K562 (cell line): ENCODE measurements at regions not wholly inside any gene's neighbourhood (a gene's known extent, or its start where the extent isn't known, plus 50 kb on each side); places are given as distances from the start of the nearest gene placed in this dataset.

Experiments
- ATAC-seq: fragments of 200-7000 bp; cut with Tn5 transposase; 3 replicates; pipeline ENCODE4 v1.9.1; 2020; ENCODE audit warnings: moderate library complexity
- BruUV-seq: library from RNA; stranded (reverse); fragments of 400-500 nt; replicated peaks from 2 replicates; lab custom pipeline; 2021; lab: Mats Ljungman, UMichigan
- CTCF ChIA-PET: fragments of 300-600 bp; formaldehyde crosslinking; extraction: SDS; loops from one replicate; lab custom pipeline; 2021; ENCODE audit warnings: low intra/inter-chr PET ratio; lab: Yijun Ruan, JAX
- POLR2A ChIA-PET: fragments of 300-600, 350-650 bp; sonication (Branson Sonifier 250); formaldehyde crosslinking; extraction: SDS; loops from one replicate; lab custom pipeline; 2021; ENCODE audit warnings: antibody characterized with exemption, inconsistent platforms; lab: Yijun Ruan, JAX
- DNase-seq, 4 experiments: peaks; one replicate each; pipeline versions ENCODE4 v3.0.0 to v3.0.0-alpha.2; 2011 to 2018; ENCODE audit warnings: low spot score in 3 of 4, mixed read lengths in 3 of 4; ENCODE audit errors: extremely low read depth in 1 of 4
- FAIRE-seq: peaks from 2 replicates; lab custom pipeline; 2011; peaks lifted over from hg19 to GRCh38; lab: Jason Lieb, UNC
- H2AFZ ChIP-seq: 2 replicates; pipeline ENCODE4 v1.6.0; 2011; ENCODE audit warnings: low read depth, low read length, control low read depth, inconsistent platforms
- H3K27ac ChIP-seq: fragments of 200-600 bp; 3 replicates; pipeline ENCODE4 v1.8.0; 2011; ENCODE audit warnings: low read depth, mild to moderate bottlenecking, control low read depth, inconsistent platforms, low read length, moderate library complexity, mixed read lengths; ENCODE audit errors: extremely low read depth
- H3K27me3 ChIP-seq, 2 experiments: fragments of 300-600 bp in 1 of 2; 2 replicates in 1 of 2; 3 replicates in 1 of 2; pipeline versions ENCODE4 v1.6.0 to v1.8.0; 2011; ENCODE audit warnings: inconsistent platforms in 2 of 2, low read length in 2 of 2, mild to moderate bottlenecking in 1 of 2, mixed read lengths in 1 of 2, moderate library complexity in 1 of 2; ENCODE audit not compliant: control insufficient read depth in 2 of 2, insufficient read depth in 2 of 2
- H3K36me3 ChIP-seq: fragments of 300-600 bp; 3 replicates; pipeline ENCODE4 v1.8.0; 2011; ENCODE audit warnings: mild to moderate bottlenecking, low read length, inconsistent platforms; ENCODE audit not compliant: control insufficient read depth, insufficient read depth
- H3K4me1 ChIP-seq, 2 experiments: fragments of 200-600 bp in 1 of 2; replicated peaks in 1 of 2; 2 replicates in 1 of 2; 3 replicates in 1 of 2; pipeline versions ENCODE4 v1.5.1 to v1.8.0; 2011; ENCODE audit warnings: inconsistent platforms in 2 of 2, low read length in 2 of 2, mild to moderate bottlenecking in 1 of 2, mixed read lengths in 1 of 2, moderate library complexity in 1 of 2; ENCODE audit not compliant: control insufficient read depth in 2 of 2, insufficient read depth in 2 of 2
- H3K4me2 ChIP-seq: 2 replicates; pipeline ENCODE4 v1.6.1; 2011; ENCODE audit warnings: low read length, control low read depth, inconsistent platforms, mixed read lengths; ENCODE audit not compliant: insufficient read depth
- H3K4me3 ChIP-seq: fragments of 200-600 bp; sonication (generic), shearing (Covaris generic); 2 replicates; pipeline ENCODE4 v1.5.1; 2016; ENCODE audit warnings: control low read depth, inconsistent platforms
- H3K79me2 ChIP-seq: fragments of 200-600 bp; 3 replicates; pipeline ENCODE4 v1.8.0; 2011; ENCODE audit warnings: low read length, inconsistent platforms; ENCODE audit not compliant: control insufficient read depth, insufficient read depth
- H3K9ac ChIP-seq, 2 experiments: 2 replicates each; pipeline versions ENCODE4 v1.6.0 to v1.6.1; 2011; ENCODE audit warnings: low read depth in 2 of 2, low read length in 2 of 2, control low read depth in 1 of 2, inconsistent platforms in 1 of 2, mild to moderate bottlenecking in 1 of 2, mixed read lengths in 1 of 2; ENCODE audit not compliant: insufficient read depth in 1 of 2
- H3K9me1 ChIP-seq: one replicate; pipeline ENCODE4 v1.6.0; 2011; ENCODE audit warnings: inconsistent platforms, mild to moderate bottlenecking, low read length, moderate library complexity; ENCODE audit not compliant: control insufficient read depth, insufficient read depth
- H3K9me3 ChIP-seq: replicated peaks from 2 replicates; pipeline ENCODE4 v1.5.1; 2011; ENCODE audit warnings: low read depth, low read length, inconsistent platforms; ENCODE audit not compliant: control insufficient read depth, insufficient read depth
- H4K20me1 ChIP-seq: replicated peaks from 2 replicates; pipeline ENCODE4 v1.6.1; 2011; ENCODE audit warnings: low read length, inconsistent platforms, mixed read lengths; ENCODE audit not compliant: control insufficient read depth, insufficient read depth
- CHD1 ChIP-seq: fragments of 200-600 bp; sonication (generic); IDR thresholded peaks from one replicate; pipeline ENCODE4 v1.6.1; 2012; ENCODE audit warnings: mild to moderate bottlenecking, moderate library complexity, low read length, inconsistent platforms
- CHD2 ChIP-seq: IDR thresholded peaks from 2 replicates; pipeline ENCODE4 v1.6.1; 2011; ENCODE audit warnings: low read depth, low read length
- SIRT6 ChIP-seq: IDR thresholded peaks from one replicate; pipeline ENCODE4 v1.6.1; 2012; ENCODE audit warnings: low read depth, mild to moderate bottlenecking, control low read depth, inconsistent platforms, low read length, moderate library complexity
- SMC3 ChIP-seq: conservative IDR thresholded peaks from 2 replicates; pipeline ENCODE4 v1.6.1; 2011; ENCODE audit warnings: low read depth, low read length, improper control_type of control experiment; ENCODE audit not compliant: insufficient read depth
- ZNF140 ChIP-seq: fragments of 250-450 bp; sonication (Bioruptor Pico); IDR thresholded peaks from 2 replicates; pipeline ENCODE4 v1.8.0; 2021; ENCODE audit warnings: moderate library complexity, mild to moderate bottlenecking, inconsistent platforms
- ZNF431 ChIP-seq: sonication (generic); formaldehyde crosslinking; IDR thresholded peaks from 2 replicates; pipeline ENCODE4 v1.8.0; 2022; ENCODE audit warnings: mild to moderate bottlenecking, missing genetic modification reagents
- ZNF76 ChIP-seq: fragments of 250-450 bp; sonication (Bioruptor Pico); IDR thresholded peaks from 2 replicates; pipeline ENCODE4 v1.4.0; 2020; ENCODE audit warnings: mild to moderate bottlenecking, moderate library complexity, borderline replicate concordance
- WGBS: fragments of 100-300 bp; shearing (Covaris generic); methylation state at CpG from one replicate; pipeline ENCODE4 v1.1.6; 2016; ENCODE audit warnings: low coverage, mixed read lengths; ENCODE audit not compliant: insufficient coverage; ENCODE audit errors: missing lambda C conversion rate; 5-methylcytosine and 5-hydroxymethylcytosine counted together
- in situ Hi-C: fragments of 300-500 bp; cut with MboI; formaldehyde crosslinking; loops from 4 replicates; pipeline ENCODE4 v1.15.0; 2018; ENCODE audit warnings: inconsistent platforms, mixed read lengths
- intact Hi-C: fragments of 100-400 bp; cut with micrococcal nuclease; formaldehyde crosslinking; loops from 2 replicates; pipeline ENCODE4 v1.14.2; 2022
- TF ChIP-seq, protein P1 (sequence below): fragments of 450-650 bp; IDR thresholded peaks from 2 replicates; pipeline ENCODE4 v1.6.1; 2017; ENCODE audit warnings: antibody characterized with exemption
- TF ChIP-seq, protein P2 (sequence below): fragments of 250-450 bp; sonication (Bioruptor Pico); IDR thresholded peaks from 2 replicates; pipeline ENCODE4 v1.5.1; 2021; ENCODE audit warnings: mild to moderate bottlenecking
- TF ChIP-seq, protein P3 (sequence below), 2 experiments: fragments of 150-350 bp in 1 of 2; IDR thresholded peaks; 2 replicates each; pipeline ENCODE4 v1.6.1; 2012 to 2016; ENCODE audit warnings: low read depth in 2 of 2, low read length in 2 of 2, mild to moderate bottlenecking in 1 of 2, moderate library complexity in 1 of 2

DNA sequence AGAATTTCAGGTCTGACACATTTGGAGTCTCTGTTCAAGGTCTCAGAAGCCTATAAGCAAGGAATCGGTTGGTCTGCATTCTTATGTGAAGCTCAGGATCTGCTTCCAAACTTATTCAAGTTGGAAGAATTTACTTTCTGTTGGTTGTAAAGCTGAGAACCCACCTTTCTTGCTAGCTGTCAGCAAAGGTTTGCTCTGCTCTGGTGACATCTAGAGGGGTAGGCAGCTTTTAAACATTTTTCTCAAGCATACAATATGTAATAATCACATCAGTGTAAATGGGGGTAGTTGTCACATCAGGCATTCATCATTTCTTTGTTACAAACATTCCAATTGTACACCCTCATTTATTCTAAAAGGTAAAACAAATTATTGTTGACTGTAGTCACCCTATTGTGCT lies 935.2 kb downstream of the TRAM1L1 start (continued):
- TF ChIP-seq, protein P1, sequence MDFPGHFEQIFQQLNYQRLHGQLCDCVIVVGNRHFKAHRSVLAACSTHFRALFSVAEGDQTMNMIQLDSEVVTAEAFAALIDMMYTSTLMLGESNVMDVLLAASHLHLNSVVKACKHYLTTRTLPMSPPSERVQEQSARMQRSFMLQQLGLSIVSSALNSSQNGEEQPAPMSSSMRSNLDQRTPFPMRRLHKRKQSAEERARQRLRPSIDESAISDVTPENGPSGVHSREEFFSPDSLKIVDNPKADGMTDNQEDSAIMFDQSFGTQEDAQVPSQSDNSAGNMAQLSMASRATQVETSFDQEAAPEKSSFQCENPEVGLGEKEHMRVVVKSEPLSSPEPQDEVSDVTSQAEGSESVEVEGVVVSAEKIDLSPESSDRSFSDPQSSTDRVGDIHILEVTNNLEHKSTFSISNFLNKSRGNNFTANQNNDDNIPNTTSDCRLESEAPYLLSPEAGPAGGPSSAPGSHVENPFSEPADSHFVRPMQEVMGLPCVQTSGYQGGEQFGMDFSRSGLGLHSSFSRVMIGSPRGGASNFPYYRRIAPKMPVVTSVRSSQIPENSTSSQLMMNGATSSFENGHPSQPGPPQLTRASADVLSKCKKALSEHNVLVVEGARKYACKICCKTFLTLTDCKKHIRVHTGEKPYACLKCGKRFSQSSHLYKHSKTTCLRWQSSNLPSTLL, result no peak
- TF ChIP-seq, protein P2, sequence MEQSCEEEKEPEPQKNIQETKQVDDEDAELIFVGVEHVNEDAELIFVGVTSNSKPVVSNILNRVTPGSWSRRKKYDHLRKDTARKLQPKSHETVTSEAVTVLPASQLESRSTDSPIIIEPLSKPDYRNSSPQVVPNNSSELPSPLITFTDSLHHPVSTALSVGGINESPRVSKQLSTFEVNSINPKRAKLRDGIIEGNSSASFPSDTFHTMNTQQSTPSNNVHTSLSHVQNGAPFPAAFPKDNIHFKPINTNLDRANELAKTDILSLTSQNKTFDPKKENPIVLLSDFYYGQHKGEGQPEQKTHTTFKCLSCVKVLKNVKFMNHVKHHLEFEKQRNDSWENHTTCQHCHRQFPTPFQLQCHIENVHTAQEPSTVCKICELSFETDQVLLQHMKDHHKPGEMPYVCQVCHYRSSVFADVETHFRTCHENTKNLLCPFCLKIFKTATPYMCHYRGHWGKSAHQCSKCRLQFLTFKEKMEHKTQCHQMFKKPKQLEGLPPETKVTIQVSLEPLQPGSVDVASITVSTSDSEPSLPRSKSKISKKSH (CRISPR knock-in tag), result no peak

DNA sequence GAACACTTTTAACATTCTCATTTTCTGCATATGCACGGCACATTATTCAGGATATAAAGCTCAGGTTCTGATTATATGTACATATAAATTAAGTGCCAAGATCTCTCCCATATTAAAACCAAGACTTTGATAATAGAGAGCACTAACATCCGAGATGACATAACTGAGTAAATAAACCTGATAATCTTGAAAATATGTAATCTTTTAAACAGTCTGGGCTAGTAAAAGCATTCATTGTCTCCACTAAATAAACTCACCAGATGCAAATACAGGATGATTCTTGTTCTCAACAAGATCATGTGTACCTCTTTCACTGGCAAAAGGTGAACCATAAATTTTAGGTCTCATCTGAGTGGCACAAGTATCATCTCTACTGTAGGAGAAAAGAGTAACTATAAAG lies 942.2 kb downstream of the TRAM1L1 start:
- no peaks in the 10 kb centered on the region for H3K4me1 ChIP-seq
- H3K9me3 ChIP-seq, result no peaks in the 10 kb centered on the region
- H3K4me2 ChIP-seq, result no peak overlapping the region
- CTCF ChIA-PET, result no interaction called here
- ATAC-seq (no peak), FAIRE-seq (no peak), DNase-seq (no peak)
- no TSS peak for BruUV-seq
- H3K36me3 ChIP-seq, result no peaks in the 10 kb centered on the region
- no peaks in the 10 kb centered on the region for H4K20me1 ChIP-seq
- 0% methylated on average over 2 of the region's 2 CpGs for WGBS
- intact Hi-C loops (no loop called here), in situ Hi-C loops (no loop called here)
- H3K9ac ChIP-seq, result no peak overlapping the region
- TF ChIP-seq, protein P3, sequence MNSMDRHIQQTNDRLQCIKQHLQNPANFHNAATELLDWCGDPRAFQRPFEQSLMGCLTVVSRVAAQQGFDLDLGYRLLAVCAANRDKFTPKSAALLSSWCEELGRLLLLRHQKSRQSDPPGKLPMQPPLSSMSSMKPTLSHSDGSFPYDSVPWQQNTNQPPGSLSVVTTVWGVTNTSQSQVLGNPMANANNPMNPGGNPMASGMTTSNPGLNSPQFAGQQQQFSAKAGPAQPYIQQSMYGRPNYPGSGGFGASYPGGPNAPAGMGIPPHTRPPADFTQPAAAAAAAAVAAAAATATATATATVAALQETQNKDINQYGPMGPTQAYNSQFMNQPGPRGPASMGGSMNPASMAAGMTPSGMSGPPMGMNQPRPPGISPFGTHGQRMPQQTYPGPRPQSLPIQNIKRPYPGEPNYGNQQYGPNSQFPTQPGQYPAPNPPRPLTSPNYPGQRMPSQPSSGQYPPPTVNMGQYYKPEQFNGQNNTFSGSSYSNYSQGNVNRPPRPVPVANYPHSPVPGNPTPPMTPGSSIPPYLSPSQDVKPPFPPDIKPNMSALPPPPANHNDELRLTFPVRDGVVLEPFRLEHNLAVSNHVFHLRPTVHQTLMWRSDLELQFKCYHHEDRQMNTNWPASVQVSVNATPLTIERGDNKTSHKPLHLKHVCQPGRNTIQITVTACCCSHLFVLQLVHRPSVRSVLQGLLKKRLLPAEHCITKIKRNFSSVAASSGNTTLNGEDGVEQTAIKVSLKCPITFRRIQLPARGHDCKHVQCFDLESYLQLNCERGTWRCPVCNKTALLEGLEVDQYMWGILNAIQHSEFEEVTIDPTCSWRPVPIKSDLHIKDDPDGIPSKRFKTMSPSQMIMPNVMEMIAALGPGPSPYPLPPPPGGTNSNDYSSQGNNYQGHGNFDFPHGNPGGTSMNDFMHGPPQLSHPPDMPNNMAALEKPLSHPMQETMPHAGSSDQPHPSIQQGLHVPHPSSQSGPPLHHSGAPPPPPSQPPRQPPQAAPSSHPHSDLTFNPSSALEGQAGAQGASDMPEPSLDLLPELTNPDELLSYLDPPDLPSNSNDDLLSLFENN (IDR thresholded peaks at IDR 0.05; ENCODE audit: low read depth in 2 of 2, low read length in 2 of 2), result no peak
- TF ChIP-seq SIRT6 (no peak), ZNF431 (CRISPR knock-in tag) (no peak), ZNF140 (no peak), CHD1 (no peak), ZNF76 (CRISPR knock-in tag) (no peak), CHD2 (no peak), SMC3 (no peak)
- H3K27ac ChIP-seq, result no peak overlapping the region
- H3K9me1 ChIP-seq, result no peaks in the 10 kb centered on the region
- POLR2A ChIA-PET, result no interaction called here
- H3K27me3 ChIP-seq, result no peaks in the 10 kb centered on the region
- no peaks in the 10 kb centered on the region for H3K79me2 ChIP-seq
- no peak overlapping the region for H3K4me3 ChIP-seq
- no peak overlapping the region for H2AFZ ChIP-seq
